Left ventricle myocardium superior (tissue), 1 donor: ENCODE measurements at regions not wholly inside any gene's neighbourhood (a gene's known extent, or its start where the extent isn't known, plus 50 kb on each side); places are given as distances from the start of the nearest gene placed in this dataset.
A peak's percentile ranks its signal among the peaks of the same experiment; 100 is the strongest.

Experiments
- ATAC-seq: fragments of 200-7000 bp; cut with Tn5 transposase; one replicate; pipeline ENCODE4 v1.9.1; 2020; ENCODE audit warnings: mild to moderate bottlenecking, moderate library complexity
- DNase-seq: peaks from one replicate; pipeline ENCODE4 v3.0.0-alpha.2; 2020
- intact Hi-C: fragments of 100-400 bp; cut with micrococcal nuclease; formaldehyde crosslinking; loops from one replicate; pipeline ENCODE4 v1.11.0; 2022
- donor health status: DM: no; HTN: yes; CAD: no; lungs with severe emphysema.

DNA sequence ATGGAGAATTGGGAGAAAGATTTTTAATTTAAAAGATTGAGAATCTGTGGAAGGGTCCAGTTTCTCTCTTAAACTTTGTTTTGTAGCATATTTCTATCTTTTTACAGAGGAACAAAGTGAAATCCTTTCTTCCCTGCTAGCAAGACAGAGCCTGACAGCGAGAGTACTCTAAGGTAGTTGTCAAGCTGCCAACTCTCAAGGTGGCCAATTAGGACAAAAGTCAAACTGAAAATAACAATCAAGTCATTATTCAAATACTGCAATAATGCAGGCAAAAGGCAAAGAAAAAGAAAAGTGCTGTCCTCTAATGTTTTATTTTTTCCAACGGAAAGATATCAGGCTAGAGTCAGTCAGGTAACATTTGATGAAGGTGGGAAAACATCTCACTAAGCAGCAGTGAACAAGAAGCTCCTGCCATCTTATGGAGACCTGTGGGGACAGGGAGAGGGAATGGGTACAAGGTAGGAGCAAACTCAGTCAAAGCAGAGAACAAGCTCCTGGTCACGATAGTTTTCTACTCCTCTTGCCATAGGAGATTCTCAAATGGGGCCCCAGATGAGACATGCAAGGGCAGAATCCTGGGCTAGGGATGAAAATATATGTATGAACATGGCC lies 801.9 kb upstream of the SLITRK1 start:
- no peak for DNase-seq
- intact Hi-C loops = no loop called here
- ATAC-seq = peak; percentile 89

DNA sequence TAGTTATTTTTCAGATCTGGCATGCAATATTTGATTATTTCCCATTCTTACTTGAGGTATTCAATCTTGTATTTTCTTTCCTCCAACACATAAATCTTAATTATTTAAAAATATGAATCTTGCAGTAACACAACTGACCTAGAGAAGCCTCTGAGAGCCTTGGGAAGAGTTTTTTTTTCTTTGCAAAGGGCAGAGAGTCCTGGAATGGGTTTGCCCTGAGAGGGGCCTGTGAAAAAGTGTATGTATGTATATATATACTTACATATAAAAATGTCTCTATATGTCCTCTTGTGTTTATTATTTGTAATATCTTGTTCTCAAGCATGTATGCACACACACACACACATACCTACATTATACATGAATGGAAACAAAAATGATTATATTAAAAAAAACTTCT lies 801.2 kb upstream of the SLITRK1 start:
- ATAC-seq = peak; percentile 61
- intact Hi-C loops = no loop called here
- DNase-seq = no peak

DNA sequence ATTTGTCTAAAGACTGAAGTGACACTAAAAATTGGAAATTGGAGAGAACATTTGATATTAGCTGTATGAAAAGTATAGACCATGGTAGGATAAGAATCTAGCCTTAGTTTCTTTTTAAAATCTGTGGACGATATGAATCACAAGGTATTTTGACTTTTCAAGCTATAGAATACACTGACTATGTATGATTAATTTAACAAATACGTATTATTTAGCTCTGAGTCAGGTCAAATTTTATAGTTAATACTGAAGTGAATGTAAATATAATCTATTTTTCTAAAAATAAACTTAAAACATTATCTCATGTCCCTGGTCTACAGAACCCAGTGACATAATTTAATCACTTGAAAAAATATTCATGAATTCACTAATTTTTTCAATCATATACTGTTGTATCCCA lies 795.6 kb upstream of the SLITRK1 start:
- DNase-seq (no peak), ATAC-seq (no peak)
- intact Hi-C loops = no loop called here

DNA sequence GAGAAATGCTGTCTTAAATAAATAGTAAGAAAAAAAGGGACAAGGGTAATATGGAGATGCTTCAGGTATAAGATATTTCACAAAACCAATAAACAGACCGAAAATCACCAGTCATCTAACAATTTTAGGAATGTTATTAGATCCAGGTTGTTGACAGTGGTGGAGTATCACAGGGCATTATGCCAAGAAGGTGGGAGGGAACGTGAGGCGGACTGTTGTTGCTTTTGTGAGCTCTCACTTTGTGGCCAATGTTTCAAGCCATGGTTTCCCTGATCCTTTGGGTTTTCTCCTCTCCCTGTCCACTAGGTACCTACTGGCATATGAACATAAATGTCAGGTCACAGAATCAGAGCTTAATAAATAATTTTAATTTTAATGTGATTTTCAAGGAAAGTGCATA lies 790.3 kb upstream of the SLITRK1 start:
- intact Hi-C loops = no loop called here
- ATAC-seq (no peak), DNase-seq (no peak)

DNA sequence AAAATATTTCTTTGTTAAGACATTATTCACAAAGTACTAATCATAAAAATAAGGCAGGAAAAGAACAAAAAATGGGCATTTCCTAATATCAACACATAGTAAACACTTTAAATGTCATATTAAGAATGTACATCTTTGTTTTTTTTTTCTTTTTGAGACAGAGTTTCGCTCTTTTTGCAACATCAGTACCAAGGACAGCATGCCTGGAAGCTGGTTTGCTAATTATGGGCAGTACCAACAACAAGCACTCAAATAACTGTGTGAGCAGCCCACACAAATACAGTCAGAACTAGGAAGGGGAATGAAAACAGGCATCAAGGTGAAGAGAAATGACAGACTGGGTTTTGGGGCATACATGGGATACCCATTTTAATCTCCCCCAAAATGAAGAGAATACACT lies 788.0 kb upstream of the SLITRK1 start:
- DNase-seq (no peak), ATAC-seq (no peak)
- intact Hi-C loops = no loop called here

DNA sequence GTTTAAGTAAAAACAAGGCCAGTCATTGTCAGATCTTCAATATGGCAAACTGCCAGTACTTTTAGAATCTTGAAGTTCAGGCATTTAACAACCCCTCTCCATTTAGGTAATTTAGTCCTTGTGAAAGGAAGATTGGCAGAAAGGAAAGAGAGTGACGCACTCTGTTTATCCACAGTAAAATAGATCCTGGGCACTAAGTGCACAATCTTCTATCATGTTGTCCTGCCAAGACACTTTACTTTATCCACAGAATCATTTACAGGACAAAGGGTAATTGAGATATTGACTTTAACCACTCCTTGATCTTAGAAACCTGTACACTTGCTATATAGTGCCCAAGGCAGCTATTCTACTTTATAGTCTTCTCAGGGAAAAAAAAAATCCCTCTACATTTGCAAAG lies 786.4 kb upstream of the SLITRK1 start:
- ATAC-seq (no peak), DNase-seq (no peak)
- intact Hi-C loops = no loop called here

DNA sequence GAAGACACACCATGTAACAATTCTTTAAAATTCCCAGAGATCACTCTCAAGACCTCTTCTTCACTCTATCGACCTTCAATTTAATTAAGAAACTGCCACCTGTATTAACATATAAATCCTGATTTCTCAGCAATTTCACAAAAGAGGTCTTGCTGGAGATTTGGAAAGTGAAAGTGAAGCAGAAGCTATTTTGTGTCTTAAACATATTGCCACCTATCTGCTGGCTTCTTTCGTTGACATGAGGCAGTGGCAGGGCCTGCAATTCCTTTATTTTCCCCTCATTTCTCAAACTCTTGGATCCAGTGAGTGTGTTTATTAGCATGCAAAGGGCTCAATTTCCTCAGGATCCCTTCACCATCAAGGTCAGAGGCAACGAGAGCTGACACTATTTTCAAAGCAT lies 780.2 kb upstream of the SLITRK1 start:
- DNase-seq (no peak), ATAC-seq (no peak)
- intact Hi-C loops = no loop called here

DNA sequence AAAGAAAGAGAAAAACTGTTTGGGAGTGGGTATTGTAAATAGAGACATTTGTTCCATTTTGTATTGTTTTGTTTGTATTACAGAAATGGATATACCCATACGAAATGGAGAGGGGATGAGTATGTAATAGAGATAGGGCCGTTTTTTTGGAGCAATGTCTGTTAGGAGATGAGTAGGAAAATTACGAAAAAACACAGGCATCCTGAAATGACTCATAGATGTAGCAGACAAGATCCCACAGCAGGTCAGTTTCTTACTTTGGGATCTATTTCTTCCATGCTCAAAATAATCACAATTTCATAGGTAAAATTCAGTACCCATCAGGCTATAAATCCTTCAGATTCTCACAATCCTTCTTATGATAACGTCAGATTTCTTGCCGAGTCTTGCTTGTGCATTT lies 779.4 kb upstream of the SLITRK1 start:
- no peak for DNase-seq
- intact Hi-C loops = no loop called here
- no peak for ATAC-seq

DNA sequence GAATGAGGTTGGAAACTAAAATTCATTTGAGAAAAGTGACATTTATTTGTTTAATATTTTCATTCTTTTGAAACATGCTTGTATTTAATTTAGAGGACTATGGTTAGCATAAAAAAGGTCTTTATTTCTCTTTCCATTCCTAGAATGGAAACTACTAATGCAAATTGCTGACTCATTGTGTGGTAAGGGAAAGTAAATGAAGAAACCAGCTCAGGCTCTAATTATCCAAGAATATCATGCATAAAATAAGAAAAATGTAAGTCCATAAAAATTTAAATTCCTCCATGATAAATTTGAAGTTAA lies 777.0 kb upstream of the SLITRK1 start:
- no peak for ATAC-seq
- DNase-seq = no peak
- intact Hi-C loops = no loop called here

DNA sequence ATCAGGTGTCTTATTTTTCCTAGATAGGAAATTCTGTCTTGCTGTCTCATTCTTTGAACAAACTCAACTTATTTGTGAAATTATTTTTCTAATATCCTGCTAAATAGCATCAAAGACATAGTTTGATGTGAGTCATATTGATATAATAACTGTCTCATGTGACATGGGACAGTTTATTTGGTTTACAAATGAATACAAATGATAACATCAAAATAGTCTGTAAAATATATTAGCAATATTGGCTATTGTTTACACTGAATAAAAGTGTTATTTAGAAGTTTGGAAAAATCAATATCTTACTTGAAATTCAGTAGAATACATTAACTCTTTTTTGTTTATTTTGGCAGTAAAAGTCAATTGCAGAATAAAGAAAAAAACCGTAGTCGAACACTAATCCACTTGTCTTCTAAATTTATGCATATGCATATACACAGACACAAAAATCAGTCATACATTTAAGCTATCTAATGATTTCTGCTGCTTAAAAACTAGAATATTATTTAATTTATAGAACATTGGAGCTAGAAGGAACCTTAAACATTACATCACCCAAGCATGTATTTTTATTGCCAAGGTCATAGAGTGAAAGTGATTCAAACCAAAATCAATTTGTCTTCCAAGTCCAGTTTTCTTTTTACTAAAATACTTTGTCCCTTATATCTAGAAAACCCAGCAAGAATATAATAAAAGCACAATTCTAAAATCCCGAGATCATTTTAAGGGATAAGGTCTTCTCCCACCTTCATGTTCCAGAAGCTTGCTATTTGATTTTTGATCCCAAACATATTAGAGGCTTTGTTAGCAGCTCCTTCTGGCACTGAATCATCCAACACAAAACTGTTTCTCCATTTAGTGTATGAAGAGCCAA lies 776.5 kb upstream of the SLITRK1 start:
- no peak for ATAC-seq
- DNase-seq = no peak
- intact Hi-C loops = no loop called here

DNA sequence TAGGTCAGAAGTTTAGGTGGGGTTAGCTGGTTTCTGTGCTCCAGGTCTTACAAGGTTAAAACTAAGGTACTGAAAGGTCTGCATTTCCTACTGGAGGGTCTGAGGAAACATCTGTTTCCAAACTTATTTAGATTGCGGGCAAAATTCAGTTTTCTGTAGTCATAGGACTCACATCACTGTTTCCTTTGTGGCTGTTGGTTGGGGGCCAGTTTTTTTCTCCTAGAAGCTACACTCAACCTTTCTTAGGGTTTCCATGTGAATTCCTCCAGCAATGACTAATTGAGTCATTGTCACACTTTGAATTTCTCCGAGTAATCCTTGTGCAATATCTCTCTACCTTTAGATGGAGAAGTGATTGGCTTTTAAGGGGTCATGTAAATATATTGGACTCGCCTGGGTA lies 773.4 kb upstream of the SLITRK1 start:
- no peak for DNase-seq
- intact Hi-C loops = no loop called here
- ATAC-seq = no peak

DNA sequence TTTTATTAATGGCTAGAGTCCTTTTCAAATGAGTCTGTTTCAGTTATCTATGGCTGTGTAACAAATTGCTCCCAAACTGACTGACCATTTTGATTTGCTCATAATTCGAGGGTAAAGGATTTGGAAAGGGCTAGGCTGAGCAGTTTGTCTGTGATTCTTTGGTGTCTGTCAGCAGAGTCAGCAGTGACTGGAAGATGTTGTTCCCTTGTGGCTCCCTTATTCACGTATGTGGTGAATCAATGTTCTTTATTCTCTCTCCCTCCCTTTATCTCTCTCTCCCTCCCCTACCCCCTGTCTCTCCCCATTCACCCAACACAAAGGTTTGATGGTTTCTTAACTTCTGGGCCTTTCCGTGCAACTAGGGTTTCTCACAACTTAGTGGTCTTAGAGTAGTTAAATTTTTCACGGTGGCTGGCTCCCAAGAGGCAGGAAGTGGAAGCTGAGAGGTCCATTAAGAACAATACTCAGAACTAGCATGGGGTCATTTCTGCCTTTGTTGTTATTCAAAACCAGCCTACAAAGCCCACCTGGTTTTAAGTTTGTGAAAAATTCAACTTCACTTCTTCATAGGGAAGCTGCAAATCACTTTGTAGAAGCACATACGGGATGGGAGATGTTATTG lies 772.5 kb upstream of the SLITRK1 start:
- intact Hi-C loops = no loop called here
- no peak for DNase-seq
- ATAC-seq = no peak

DNA sequence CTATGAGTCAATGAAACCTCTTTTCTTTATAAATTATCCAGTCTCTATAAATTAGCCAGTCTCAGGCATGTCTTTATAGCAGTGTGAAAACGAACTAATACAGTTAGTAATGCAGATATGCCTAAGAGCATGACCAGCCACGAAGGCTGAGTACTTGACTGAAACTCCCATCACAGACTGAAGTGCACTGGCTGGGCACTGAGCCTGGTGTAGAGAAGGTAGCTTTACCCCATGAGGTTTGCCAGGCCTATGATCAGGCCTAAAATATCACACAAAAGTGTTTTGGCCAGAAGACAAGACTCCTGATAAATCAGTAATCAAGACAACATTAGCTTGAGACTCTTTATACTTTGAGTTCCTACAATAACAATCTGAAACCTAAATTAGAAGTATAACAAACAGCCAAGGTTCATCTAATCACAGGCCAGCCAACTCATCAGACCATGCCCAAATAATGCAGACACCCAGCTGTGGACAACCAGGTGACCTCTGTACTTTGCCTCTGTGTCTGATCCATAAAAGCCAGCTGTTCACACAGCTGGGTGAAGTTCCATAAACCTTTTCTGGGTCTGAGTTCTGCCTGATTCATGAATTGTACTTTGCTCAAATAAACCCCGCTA lies 771.8 kb upstream of the SLITRK1 start:
- DNase-seq (peak; percentile 77), ATAC-seq (peak; percentile 98)
- intact Hi-C loops = no loop called here

DNA sequence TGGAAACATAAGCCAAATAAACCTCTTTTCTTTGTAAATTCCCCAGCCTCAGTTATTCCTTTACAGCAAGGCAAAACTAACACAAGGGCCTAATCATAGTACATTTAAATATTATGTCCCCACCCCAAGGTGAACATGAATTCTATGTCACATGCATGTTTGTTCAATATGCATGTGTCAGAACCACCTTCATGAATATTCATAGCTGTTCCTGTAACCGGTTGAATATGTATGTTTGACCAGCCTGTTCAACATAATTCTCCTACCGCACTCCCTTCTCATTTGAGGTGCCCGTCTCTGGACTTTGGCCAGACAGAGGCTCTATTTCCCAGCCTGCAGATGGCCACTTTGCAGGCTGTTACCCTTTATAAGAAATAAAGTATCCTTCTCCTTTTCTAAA lies 769.4 kb upstream of the SLITRK1 start:
- ATAC-seq = no peak
- intact Hi-C loops = no loop called here
- DNase-seq = no peak

DNA sequence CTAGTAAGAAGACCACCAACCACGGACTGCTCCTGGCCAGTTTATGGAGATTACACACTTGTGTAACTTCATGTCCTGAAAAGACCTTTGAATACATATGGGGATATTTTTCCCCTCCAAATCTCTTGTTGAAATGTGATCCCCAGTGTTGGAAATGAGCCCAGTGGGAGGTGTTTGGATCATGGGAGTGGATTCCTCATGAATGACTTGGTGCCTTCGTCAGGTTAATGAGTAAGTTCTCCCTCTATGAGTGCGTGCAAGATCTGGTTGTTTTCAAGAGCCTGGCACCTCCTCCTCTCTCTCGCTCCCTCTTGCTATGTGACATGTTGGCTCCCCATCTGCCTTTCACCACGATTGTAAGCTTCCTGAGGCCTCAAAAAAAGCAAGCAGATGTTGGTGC lies 769.0 kb upstream of the SLITRK1 start:
- DNase-seq (no peak), ATAC-seq (peak; percentile 27)
- intact Hi-C loops = no loop called here

DNA sequence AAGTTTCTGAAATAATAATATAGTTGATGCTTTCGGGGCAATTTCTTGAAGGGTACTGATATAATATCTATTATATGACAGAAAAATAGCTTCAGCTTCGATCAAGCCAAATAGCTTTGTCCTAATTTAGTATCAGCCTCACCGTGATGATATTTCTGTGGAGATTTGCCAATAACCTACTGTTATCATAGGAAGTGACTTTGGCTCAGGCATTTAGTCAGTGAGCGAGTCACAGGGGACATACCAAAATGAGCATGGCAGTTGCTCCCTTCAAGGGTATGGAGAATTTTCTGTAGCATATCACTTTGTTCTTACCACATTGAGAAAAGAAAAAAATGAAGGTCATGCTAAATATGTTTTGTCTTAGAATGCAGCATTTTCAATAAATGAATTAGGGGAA lies 767.6 kb upstream of the SLITRK1 start:
- intact Hi-C loops = no loop called here
- ATAC-seq (peak; percentile 42), DNase-seq (no peak)

DNA sequence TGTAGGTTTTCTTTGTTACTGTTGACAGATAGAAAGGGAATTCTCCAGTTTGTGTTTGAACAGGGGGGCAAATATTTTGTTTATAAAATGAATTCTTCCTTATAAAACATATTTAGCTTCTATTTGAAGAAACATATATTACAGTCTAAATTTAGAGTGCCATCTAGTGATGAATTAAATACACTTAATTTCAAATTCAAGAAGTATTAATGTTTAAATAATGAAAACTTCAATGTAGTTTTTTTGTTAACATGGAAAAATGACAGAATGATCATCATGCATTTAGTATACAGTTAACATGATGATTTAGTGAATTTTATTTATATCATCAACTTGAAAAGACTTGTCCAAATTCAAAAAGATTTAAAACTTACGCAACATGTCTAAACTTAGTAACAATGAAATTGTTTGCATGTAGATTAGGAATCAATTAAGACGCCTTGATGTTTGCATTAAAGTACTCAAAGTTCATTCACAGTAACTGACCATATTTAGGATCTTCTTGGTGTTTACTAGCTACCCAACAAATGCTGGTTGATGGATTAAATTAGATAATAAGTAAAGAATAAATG lies 765.9 kb upstream of the SLITRK1 start:
- no peak for ATAC-seq
- DNase-seq = no peak
- intact Hi-C loops = no loop called here

DNA sequence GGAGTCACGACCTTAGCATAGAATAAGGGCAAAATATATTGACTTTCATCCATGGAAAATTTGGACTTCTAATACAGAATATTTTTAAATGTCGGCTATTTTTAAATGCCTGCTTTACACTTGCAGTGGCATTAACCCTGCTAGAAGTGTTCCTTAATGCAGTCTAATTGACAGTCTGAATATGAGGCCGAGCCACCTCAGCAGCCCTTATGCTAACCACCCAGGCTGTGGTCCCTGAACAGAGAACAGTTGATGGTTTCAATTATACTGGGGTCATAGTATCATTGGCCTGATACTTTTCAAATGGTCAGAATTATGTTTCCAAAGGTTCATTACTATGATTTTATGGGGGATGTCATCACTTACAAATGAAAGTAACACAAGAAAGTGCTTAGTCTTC lies 764.7 kb upstream of the SLITRK1 start:
- intact Hi-C loops = no loop called here
- no peak for ATAC-seq
- DNase-seq = no peak

DNA sequence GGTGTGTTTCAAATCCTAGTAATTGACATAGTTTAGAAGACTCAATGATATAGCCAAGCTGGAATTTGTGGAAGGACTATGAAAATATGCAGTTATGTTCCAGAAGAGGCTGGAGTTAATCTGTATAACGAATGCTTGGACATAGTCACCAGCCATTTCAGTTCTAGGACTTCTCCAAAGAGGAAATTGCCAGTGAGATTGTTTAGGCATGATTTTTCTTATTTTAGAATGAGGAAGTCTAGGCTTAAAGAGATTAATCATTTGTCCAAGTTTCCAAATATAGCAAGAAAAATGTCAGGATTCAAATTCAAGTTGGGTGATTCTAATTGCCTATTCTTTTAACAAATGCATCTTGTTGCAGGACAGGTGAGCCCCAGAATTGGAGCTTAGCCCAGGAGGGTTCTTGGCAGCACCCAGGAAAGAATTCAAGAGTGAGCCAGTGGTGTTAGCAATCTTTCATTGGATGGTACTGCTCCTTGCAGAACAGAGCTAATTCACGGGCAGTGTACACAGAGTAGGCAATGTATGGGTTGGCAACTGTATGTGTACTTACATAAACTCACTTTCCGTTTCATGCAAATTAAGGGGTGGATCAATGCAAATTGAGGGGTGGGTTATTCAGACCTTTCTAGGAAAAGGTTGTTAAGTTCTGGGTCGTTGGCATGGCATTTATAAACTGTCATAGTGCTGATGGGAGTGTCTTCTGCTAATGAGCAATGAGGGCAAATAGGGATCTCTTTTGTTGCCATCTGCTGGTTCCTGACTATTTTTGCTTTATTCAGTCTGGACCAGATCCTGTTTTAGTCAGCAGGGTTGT lies 763.1 kb upstream of the SLITRK1 start:
- intact Hi-C loops = no loop called here
- ATAC-seq = no peak

More for the DNA sequence above, 763.1 kb upstream of the SLITRK1 start:
- no peak for DNase-seq
